NCI-H345 treated with DMSO at 0.1 percent for 48 hours (cell line): ENCODE measurements at regions not wholly inside any gene's neighbourhood (a gene's known extent, or its start where the extent isn't known, plus 50 kb on each side); places are given as distances from the start of the nearest gene placed in this dataset.

Source experiments
- DNase-seq: peaks from one replicate; lab custom pipeline; 2025; ENCODE audit not compliant: unreplicated experiment; lab: John Stamatoyannopoulos, UW

DNA sequence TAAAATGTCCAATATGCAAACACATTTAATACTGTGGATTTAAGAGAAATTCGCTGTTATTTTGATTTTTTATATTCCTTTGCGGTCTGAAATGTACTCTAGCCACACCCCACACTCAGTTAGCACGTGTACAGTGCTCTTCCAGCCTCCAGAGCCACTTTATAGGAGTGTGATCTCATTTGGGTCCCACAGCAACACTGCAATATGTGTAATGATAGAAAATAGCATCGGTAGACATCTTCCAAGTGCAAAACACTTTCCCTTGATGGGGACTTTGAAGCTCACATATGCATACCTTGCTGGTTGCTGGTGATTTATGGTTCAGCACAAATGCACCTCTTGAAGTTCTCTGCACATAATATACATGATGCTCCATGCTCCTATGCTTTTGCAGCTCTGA, 148.3 kb downstream of the GAS1 start:
- DNase-seq = no peak

DNA sequence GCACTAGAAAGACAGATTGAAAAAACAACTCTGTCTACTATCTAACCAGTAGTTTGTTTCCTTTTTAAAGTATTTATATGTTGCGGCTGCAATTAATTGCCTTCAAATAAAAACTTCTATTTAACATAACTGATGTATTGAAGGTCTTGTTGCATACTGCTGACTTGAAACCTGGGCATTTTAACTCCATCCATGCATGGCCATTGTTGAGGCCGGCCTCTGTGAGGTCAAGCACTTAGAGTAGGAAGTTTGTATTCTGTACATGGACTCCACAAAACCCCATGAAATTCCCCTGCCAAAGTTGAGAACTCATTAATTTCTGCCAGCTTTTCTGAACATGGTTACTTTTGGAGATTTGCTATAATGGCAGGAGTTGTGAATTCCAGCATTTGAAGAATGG, 150.6 kb downstream of the GAS1 start:
- DNase-seq = no peak

GRCh38 chr9:86795823-86796553, 151.3 kb downstream of the GAS1 start:
- DNase-seq = no peak

DNA sequence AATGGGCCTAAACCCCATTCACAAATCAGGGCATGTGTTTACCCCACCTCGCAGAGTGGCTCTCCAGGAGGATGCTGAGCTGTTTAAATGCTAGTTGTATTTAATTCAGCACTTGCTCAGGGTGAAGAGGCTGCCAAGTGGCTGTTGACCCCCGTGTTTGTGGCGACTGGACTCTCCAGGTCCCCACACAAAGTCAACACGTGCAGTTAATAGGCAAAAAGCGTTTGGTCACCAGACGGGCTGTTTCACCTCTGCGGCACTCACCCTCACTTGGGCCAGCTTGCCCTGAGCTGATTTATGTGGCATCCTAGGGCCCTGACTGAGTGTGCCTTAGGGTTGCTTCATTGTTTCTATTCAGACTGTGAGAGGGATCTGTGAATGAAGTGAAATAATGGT, 152.3 kb downstream of the GAS1 start:
- no peak for DNase-seq

DNA sequence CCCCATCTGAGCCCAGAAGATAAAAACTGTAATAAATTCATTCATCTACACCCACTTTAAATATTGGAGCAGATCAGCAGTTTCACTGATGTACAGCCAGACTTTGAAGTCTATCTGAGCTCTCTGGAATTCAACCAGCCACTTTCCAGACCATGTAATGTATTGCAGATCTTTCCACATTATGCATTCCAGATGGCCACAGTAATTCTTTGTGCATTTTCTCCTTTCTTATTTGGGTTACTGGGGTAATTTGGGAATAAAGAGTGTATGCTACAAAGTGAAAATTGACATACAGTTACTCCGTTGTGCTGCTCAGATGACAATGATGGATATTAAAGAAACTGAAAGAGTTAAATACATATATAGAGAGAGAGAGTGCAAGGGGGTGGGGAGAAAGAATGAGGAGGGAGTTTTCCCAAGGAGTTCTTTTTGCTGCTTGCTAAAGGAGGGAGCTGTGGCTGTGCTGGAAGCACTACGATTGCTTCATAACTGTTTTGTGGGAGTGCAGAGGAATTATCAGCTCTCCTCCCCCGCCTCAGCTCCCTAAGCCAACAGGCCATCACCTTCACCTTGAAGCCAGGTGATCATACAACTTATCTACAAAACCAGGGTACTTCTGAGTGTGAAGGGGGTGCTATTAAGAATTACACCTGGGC, 152.8 kb downstream of the GAS1 start:
- DNase-seq = no peak

GRCh38 chr9:86792136-86792535, 155.2 kb downstream of the GAS1 start:
- no peak for DNase-seq

- DNase-seq = no peak
These were observed 156.5 kb downstream of the GAS1 start for GRCh38 chr9:86790805-86791204.

GRCh38 chr9:86788456-86788855, 158.8 kb downstream of the GAS1 start:
- DNase-seq = no peak

GRCh38 chr9:86783884-86784283, 163.4 kb downstream of the GAS1 start:
- no peak for DNase-seq

GRCh38 chr9:86782831-86783230, 164.5 kb downstream of the GAS1 start:
- no peak for DNase-seq

DNA sequence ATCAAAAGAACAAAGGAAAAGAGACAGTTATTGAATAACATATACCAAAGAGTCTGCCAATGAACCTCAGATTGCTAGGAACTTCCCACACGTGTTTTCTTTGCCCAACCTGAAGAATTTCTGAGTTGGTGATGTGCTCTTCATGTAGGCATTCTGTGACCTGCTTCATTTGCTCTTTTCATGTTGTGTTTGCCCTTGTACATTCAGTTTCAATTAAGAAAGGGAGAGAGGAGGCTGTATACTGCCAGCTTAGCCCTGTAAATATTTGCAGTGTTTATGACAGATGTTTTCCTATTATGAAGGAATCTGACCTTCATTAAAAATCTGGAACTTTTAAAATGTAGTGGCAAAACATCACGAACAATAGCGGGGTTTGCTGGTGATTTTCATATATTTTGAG, 168.5 kb downstream of the GAS1 start:
- DNase-seq = no peak

DNA sequence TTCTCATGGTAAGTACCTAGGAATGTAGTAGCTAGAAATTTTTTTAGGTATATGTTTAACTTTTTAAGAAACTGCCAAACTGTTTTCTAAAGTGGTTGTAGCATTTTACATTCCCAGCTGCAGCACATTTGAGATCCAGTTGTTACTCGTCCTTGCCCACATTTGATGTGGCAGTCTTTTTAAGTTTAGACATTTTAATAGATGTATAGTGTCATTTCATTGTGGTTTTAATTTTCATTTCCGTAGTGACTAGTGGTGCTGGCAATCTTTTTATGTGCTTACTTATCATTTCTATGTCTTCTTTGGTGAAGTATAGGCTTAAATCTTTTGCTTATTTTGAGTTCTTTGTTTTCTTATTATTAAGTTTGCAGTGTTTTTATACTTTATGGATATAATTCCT, 171.6 kb downstream of the GAS1 start:
- no peak for DNase-seq

GRCh38 chr9:86774116-86774515, 173.2 kb downstream of the GAS1 start:
- no peak for DNase-seq

- DNase-seq = no peak
These were observed 173.8 kb downstream of the GAS1 start for GRCh38 chr9:86773422-86773945.

- no peak for DNase-seq
These were observed 174.7 kb downstream of the GAS1 start for GRCh38 chr9:86772635-86772993.

GRCh38 chr9:86771941-86772634, 175.2 kb downstream of the GAS1 start:
- no peak for DNase-seq

DNA sequence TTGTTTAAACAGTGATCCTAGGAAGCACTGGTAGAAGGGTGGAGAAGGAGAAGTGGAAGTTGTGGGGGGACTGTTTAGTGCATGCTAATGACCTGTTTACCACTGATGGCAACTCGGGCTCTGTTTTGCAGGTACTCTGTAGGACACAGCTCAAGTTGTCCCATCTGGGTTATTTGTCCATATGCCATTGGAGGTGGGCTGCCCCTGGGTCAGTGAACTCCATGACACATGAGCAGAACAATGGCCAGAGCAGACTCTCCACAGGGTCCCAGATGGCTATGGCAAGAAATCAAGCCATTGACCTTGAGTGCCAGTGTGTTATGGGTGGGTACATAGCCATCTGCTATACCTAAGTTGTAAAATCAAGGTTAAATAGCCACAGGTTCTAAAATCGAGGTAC, 175.9 kb downstream of the GAS1 start:
- DNase-seq = no peak

GRCh38 chr9:86768709-86769108, 178.6 kb downstream of the GAS1 start:
- DNase-seq = no peak

DNA sequence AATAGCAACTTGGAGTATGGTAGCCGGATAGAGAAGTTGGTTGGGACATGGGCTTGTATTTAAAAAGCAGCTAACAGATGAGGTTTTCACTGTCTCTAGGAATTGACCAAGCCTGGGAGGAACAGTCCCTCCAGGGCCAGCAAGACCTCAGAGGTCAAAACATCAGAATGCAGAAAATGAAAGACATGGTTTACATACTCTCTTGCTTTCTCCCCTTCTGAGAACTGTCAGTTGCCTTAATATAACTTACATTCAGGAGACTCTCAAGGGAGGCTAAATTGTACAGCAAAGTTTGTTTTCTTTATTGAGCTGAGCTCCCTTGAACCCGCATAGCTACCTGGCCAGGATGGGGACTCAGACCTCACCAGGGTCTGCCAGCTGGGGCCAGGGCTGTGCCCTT, 179.3 kb downstream of the GAS1 start:
- DNase-seq = no peak

DNA sequence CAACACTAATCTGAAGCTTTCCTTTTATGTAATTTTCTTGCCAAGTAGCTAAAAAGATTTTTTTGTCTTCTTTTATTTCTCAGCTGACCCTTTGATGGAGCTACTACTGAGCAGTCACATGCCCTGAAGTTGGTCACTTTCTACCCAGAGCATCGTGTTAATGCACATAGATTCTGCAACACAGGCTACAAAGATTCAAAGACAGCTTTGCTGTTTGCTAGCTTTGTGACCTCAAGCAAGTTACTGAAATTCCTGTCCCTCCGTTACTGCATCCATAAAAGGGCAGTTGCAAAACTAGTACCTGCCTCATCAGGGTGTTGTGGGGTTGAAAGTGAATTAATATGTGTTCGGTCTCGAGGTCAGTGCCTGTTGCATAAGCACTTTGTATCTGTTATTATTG, 179.9 kb downstream of the GAS1 start:
- DNase-seq = no peak

- no peak for DNase-seq
These were observed 180.4 kb downstream of the GAS1 start for GRCh38 chr9:86766912-86767311.

DNA sequence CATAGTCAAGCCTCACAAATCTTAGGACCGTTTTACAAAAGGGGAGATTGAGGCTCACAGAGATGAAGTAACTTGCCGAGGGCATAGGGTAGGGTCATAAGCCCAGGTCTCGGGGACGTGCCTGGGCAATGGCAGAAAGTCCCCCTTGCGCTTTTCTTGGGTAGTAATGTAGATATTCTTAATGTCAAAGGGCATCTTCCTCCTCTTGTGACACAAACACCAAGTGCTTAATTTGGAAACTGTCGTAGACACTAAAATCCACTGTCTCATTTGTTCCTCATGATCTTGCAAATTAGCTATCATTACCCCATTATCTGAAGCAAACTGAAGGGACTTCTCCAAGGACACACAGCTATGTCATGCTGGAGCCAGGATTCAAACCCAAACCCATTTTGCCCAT, 180.8 kb downstream of the GAS1 start:
- no peak for DNase-seq
